ENCODE measurements at regions not wholly inside any gene's neighbourhood (a gene's known extent, or its start where the extent isn't known, plus 50 kb on each side); places are given as distances from the start of the nearest gene placed in this dataset.

DNA sequence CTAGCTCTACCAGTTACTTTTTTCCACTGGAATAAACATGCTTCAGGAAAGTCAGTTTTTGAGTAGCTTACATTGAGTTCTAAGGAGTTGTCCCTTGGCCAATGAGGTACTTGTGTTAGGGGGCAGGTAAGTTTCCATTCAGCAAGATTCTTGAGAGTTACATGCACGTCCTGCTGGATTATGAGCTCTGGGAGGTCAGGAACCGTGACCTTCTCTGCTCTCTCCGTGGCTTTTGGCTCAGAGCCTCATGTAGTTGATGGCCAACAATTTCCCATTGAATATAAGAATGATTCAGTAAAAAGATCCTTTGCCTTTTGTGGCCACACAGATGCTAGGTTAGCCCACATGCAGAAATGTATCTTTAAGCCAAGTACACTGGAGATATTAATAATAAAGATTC lies 181.8 kb upstream of the RALGAPA2 start:
- peaks cover 0 to 22% (median 3%) of the 10 kb centered on the region in 7 donors for H3K27me3 ChIP-seq
- no peak for TF ChIP-seq CTCF (IDR thresholded peaks at IDR 0.05)
- H3K4me1 ChIP-seq, result peaks cover 0 to 8% (median 0%) of the 10 kb centered on the region in 9 donors
- WGBS, 2 donors, result 35 to 48% methylated on average over 3 of the region's 3 CpGs
- ATAC-seq (no peak), DNase-seq (no peak)
- intact Hi-C loops (cut with DNase I), result no loop called here
- H3K9me3 ChIP-seq, result peaks cover 0 to 14% (median 0%) of the 10 kb centered on the region in 11 donors
- H3K4me3 ChIP-seq, result no peak overlapping the region
- H3K27ac ChIP-seq, result peak overlapping the region in 1 of 10 donors; percentile 15
- H3K36me3 ChIP-seq, result no peaks in the 10 kb centered on the region

DNA sequence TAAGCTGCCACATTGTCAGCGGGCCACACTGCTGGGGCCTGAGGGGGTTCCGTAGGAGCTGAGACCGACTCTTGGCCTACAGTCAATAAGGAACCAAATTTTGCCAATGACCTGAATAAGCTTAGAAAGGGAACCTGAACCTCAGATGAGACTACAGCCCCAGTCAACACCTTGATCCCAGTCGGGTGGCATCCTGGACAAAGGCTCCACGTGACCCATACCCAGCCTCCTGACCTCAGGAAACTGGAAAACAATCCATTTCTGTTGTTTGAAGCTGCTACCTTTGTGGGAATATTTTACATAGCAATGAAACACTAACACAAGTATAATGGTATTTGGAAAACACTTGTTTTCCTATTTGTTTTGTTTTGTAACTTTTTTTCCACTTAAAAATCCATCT lies 179.9 kb upstream of the RALGAPA2 start:
- Histone ChIP-seq H3K27ac (no peak overlapping the region), H3K36me3 (no peaks in the 10 kb centered on the region), H3K4me3 (no peak overlapping the region), H3K4me1 (peaks cover 0 to 8% (median 0%) of the 10 kb centered on the region in 9 donors), H3K27me3 (peaks cover 0 to 37% (median 19%) of the 10 kb centered on the region in 7 donors), H3K9me3 (peaks cover 0 to 14% (median 0%) of the 10 kb centered on the region in 11 donors)
- ATAC-seq (no peak), DNase-seq (no peak)
- intact Hi-C loops (cut with DNase I), result no loop called here
- TF ChIP-seq CTCF (IDR thresholded peaks at IDR 0.05), result no peak
- 64 to 71% methylated on average over 5 of the region's 5 CpGs for WGBS, 2 donors

GRCh38 chr20:20890751-20891150 lies 178.3 kb upstream of the RALGAPA2 start:
- no peak overlapping the region for H3K27ac ChIP-seq
- TF ChIP-seq CTCF (IDR thresholded peaks at IDR 0.05), result no peak
- WGBS, 2 donors, result 83 to 87% methylated on average over 6 of the region's 6 CpGs
- peaks cover 0 to 48% (median 23%) of the 10 kb centered on the region in 7 donors for H3K27me3 ChIP-seq
- peaks cover 0 to 10% (median 0%) of the 10 kb centered on the region in 11 donors for H3K9me3 ChIP-seq
- ATAC-seq, result no peak
- intact Hi-C loops (cut with DNase I), result no loop called here
- H3K4me3 ChIP-seq, result no peak overlapping the region
- no peak for DNase-seq
- H3K36me3 ChIP-seq, result no peaks in the 10 kb centered on the region
- peaks cover 0 to 8% (median 0%) of the 10 kb centered on the region in 9 donors for H3K4me1 ChIP-seq

- ATAC-seq (no peak), DNase-seq (no peak)
- intact Hi-C loops (cut with DNase I), result no loop called here
- H3K27me3 ChIP-seq, result peaks cover 0 to 48% (median 28%) of the 10 kb centered on the region in 7 donors
- no peaks in the 10 kb centered on the region for H3K36me3 ChIP-seq
- H3K9me3 ChIP-seq, result no peaks in the 10 kb centered on the region
- peaks cover 0 to under 1% (median 0%) of the 10 kb centered on the region in 9 donors for H3K4me1 ChIP-seq
- WGBS, 2 donors, result 42 to 51% methylated on average over 8 of the region's 8 CpGs
- H3K27ac ChIP-seq, result no peak overlapping the region
- no peak for TF ChIP-seq CTCF (IDR thresholded peaks at IDR 0.05)
- no peak overlapping the region for H3K4me3 ChIP-seq
Measured at GRCh38 chr20:20888936-20889335, 176.5 kb upstream of the RALGAPA2 start.
